ENCODE measurements at regions not wholly inside any gene's neighbourhood (a gene's known extent, or its start where the extent isn't known, plus 50 kb on each side); places are given as distances from the start of the nearest gene placed in this dataset.
A peak's percentile ranks its signal among the peaks of the same experiment; 100 is the strongest.

DNA sequence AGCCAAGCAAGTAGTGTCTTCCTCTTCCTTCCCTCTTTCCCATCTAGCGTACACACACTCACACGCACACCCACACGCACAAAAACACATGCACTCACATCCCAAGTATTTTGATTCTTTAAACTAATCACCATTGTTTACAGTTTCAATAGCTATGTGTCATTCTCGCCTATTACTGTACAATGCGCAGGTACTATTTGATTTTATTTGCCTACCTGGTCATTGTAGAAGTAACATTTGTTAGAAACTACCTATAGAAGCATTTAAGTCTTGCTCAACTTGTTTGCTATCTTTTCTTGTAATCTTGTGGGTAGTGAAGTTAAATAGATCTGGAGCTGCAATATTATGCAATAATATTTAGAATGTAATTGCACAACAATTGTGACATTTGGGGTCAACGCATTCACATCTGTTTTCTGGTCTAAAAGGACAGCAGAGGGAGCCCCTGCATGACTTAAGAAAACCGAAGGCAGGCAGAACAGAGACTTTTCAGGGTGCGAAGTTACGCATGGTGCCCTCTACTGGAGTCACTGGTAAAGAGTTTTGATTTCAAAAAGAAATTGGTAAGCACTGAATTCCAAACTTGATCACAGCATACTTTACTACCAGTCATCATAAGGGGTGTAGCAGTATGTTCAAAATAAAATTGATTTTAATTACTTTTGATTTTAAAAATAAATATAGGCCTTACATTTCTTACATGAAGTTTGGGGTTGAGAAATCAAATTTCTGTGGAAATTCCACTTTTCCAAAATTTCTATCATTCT, 503.3 kb upstream of the FAM241A start:
- ChIA-PET CTCF (interaction anchor here (0.5 to 1.9 kb wide), 6 partner anchors 14 to 389 kb away, joined by 3 to 13 read pairs (median 4); no protein-coding TSS in a partner anchor), POLR2A (no interaction called here)
- DNase-seq (ENCODE audit: extremely low spot score), result peak; percentile 69
- TF ChIP-seq FOXM1 (IDR thresholded peaks at IDR 0.05; ENCODE audit: borderline replicate concordance) (no peak), ZNF384 (IDR thresholded peaks at IDR 0.05) (no peak), L3MBTL2 (conservative IDR thresholded peaks at IDR 0.05) (no peak), FOXK2 (IDR thresholded peaks at IDR 0.05) (no peak), SP1 (IDR thresholded peaks at IDR 0.05) (no peak), FOXA1 (IDR thresholded peaks at IDR 0.05) (no peak), CTBP1 (IDR thresholded peaks at IDR 0.05; ENCODE audit: borderline replicate concordance) (no peak), LEF1 (IDR thresholded peaks at IDR 0.05; ENCODE audit: borderline replicate concordance) (no peak), SUZ12 (IDR thresholded peaks at IDR 0.05) (no peak), NFRKB (IDR thresholded peaks at IDR 0.05) (no peak), ARNT (IDR thresholded peaks at IDR 0.05) (no peak), ELF4 (IDR thresholded peaks at IDR 0.05) (no peak), HDGF (IDR thresholded peaks at IDR 0.05; ENCODE audit: borderline replicate concordance) (no peak), BHLHE40 (IDR thresholded peaks at IDR 0.05; ENCODE audit: borderline replicate concordance) (no peak), TARDBP (IDR thresholded peaks at IDR 0.05) (no peak)
- TF ChIP-seq, protein P1, sequence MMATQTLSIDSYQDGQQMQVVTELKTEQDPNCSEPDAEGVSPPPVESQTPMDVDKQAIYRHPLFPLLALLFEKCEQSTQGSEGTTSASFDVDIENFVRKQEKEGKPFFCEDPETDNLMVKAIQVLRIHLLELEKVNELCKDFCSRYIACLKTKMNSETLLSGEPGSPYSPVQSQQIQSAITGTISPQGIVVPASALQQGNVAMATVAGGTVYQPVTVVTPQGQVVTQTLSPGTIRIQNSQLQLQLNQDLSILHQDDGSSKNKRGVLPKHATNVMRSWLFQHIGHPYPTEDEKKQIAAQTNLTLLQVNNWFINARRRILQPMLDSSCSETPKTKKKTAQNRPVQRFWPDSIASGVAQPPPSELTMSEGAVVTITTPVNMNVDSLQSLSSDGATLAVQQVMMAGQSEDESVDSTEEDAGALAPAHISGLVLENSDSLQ (IDR thresholded peaks at IDR 0.05), result no peak

DNA sequence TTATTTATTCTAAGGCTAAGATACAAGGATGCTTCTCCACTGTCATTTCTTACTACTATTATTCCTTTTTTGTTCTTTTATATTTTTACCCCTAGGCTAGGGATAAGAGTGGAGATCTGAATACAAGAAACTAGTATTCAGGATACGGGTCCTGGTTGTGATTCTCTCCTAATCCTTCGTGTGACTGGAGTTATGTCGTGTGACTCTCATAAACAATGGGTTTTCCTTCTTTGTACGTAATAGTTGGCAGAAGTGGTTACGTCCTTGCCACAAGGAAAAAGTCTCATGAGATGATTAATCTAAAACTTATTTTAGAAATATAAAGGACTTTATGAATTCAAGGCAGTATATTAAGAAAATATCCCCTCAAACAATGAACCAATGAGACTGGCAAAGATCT, 497.2 kb upstream of the FAM241A start:
- DNase-seq (ENCODE audit: extremely low spot score), result no peak
- TF ChIP-seq TARDBP (IDR thresholded peaks at IDR 0.05) (no peak), ARNT (IDR thresholded peaks at IDR 0.05) (no peak), L3MBTL2 (conservative IDR thresholded peaks at IDR 0.05) (no peak), ZNF384 (IDR thresholded peaks at IDR 0.05) (no peak), CTBP1 (IDR thresholded peaks at IDR 0.05; ENCODE audit: borderline replicate concordance) (no peak), LEF1 (IDR thresholded peaks at IDR 0.05; ENCODE audit: borderline replicate concordance) (no peak), SP1 (IDR thresholded peaks at IDR 0.05) (no peak), FOXK2 (IDR thresholded peaks at IDR 0.05) (no peak), BHLHE40 (IDR thresholded peaks at IDR 0.05; ENCODE audit: borderline replicate concordance) (no peak), FOXM1 (IDR thresholded peaks at IDR 0.05; ENCODE audit: borderline replicate concordance) (no peak), HDGF (IDR thresholded peaks at IDR 0.05; ENCODE audit: borderline replicate concordance) (no peak), FOXA1 (IDR thresholded peaks at IDR 0.05) (no peak), ELF4 (IDR thresholded peaks at IDR 0.05) (no peak), NFRKB (IDR thresholded peaks at IDR 0.05) (no peak), SUZ12 (IDR thresholded peaks at IDR 0.05) (no peak)
- TF ChIP-seq, protein P1 (IDR thresholded peaks at IDR 0.05), result no peak
- ChIA-PET CTCF (no interaction called here), POLR2A (no interaction called here)

DNA sequence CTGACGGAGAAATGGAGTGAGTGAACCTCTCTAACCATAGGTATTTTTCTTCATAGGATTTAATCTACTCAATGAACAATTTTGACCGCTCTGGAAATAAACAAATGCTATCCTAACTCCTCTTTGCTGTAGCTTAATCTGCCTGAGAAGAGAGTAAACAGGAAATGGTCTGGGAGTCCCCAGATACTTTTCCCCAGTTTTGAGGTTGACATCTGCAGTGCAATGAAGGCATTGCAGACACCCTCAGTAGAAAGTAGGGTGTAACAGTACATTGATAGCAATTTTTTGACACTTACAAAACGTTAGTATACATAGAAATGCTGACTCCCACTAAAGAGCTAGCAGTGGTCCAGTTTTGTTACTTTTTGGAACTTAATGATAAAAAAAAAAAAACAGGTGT, 495.9 kb upstream of the FAM241A start:
- CTCF ChIA-PET, result interaction anchor here (0.6 kb wide), 1 partner anchor 39 kb away, joined by 4 read pairs; no protein-coding TSS in a partner anchor

DNA sequence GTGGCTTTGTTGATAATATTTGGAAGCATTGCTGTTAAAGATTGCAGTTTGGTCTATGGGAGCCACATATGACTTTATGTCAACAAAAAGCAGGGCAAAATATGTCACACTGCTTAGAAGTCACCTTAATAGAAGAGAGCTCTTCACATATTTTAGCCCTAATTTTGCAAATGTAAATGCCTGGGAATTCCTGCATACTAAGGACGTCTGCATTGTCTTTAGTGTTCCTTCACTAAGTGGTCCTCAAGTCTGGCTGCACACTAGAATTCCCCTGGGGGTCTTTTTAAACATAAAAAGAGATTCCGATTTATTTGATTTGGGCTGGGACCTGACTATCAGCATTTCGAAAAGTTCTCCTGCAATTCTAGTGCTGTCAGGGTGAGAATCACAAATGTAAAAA, 495.1 kb upstream of the FAM241A start:
- no peak for DNase-seq (ENCODE audit: extremely low spot score)
- ChIA-PET CTCF (interaction anchor here (1.4 kb wide), 1 partner anchor 205 kb away, joined by 3 read pairs; no protein-coding TSS in a partner anchor), POLR2A (no interaction called here)
- no peak for TF ChIP-seq BHLHE40 (IDR thresholded peaks at IDR 0.05; ENCODE audit: borderline replicate concordance)
- TF ChIP-seq TARDBP (IDR thresholded peaks at IDR 0.05), result no peak
- no peak for TF ChIP-seq FOXA1 (IDR thresholded peaks at IDR 0.05)
- TF ChIP-seq ELF4 (IDR thresholded peaks at IDR 0.05), result no peak
- no peak for TF ChIP-seq NFRKB (IDR thresholded peaks at IDR 0.05)
- no peak for TF ChIP-seq SUZ12 (IDR thresholded peaks at IDR 0.05)
- TF ChIP-seq FOXK2 (IDR thresholded peaks at IDR 0.05), result no peak
- TF ChIP-seq CTBP1 (IDR thresholded peaks at IDR 0.05; ENCODE audit: borderline replicate concordance), result no peak

More for the DNA sequence above, 495.9 kb upstream of the FAM241A start:
- no peak for TF ChIP-seq FOXM1 (IDR thresholded peaks at IDR 0.05; ENCODE audit: borderline replicate concordance)
- TF ChIP-seq CTBP1 (IDR thresholded peaks at IDR 0.05; ENCODE audit: borderline replicate concordance), result no peak
- TF ChIP-seq ZNF384 (IDR thresholded peaks at IDR 0.05), result no peak
- TF ChIP-seq HDGF (IDR thresholded peaks at IDR 0.05; ENCODE audit: borderline replicate concordance), result no peak
- no peak for TF ChIP-seq TARDBP (IDR thresholded peaks at IDR 0.05)
- no peak for TF ChIP-seq ELF4 (IDR thresholded peaks at IDR 0.05)
- TF ChIP-seq, protein P1 (IDR thresholded peaks at IDR 0.05), result no peak
- no peak for TF ChIP-seq FOXK2 (IDR thresholded peaks at IDR 0.05)
- no peak for DNase-seq (ENCODE audit: extremely low spot score)
- POLR2A ChIA-PET, result no interaction called here

DNA sequence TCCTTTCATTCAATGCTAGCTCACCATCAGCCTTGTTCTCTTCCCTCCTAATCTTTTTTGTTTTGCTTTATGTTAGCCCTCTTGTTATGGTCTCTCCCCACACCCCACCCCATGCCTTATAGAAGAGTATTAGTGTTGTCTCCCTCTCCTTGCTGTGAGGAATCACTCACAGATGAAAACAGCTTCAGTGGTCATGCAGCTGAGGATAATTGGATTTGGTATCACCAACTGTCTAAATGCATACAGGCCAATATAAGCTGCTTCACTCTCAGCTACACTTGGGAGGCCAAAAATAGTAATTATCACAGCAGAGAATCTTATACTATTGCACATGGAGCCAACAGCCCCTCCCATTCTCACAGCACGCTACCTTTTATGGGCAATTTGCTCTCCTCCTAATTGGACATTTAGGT, 494.6 kb upstream of the FAM241A start:
- TF ChIP-seq BHLHE40 (IDR thresholded peaks at IDR 0.05; ENCODE audit: borderline replicate concordance) (no peak), SP1 (IDR thresholded peaks at IDR 0.05) (no peak), TARDBP (IDR thresholded peaks at IDR 0.05) (no peak)
- no peak for DNase-seq (ENCODE audit: extremely low spot score)
- ChIA-PET CTCF (interaction anchor here (1.4 kb wide), 1 partner anchor 204 kb away, joined by 3 read pairs; no protein-coding TSS in a partner anchor), POLR2A (no interaction called here)

DNA sequence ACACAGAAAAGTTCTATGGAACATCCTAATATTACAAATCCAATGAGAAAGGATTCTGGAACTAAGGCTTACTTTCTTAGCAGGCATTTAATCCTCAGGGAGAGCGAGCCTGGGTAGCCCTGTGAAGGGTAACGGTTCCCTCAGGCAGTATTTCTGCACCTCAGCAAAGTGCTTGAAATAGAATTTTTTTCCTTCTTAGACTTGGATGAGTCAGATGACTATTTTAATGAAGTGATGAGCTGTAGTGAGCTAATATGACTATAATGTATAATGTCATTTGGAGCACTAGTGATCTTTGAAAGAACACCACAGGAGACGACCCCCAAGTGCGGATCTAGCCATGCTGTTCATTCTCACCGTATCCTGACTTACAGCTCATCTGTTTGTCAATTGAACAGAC, 493.0 kb upstream of the FAM241A start:
- DNase-seq (ENCODE audit: extremely low spot score), result no peak
- ChIA-PET CTCF (interaction anchor here (1.4 to 1.5 kb wide), 2 partner anchors 285 to 380 kb away, joined by 3 to 6 read pairs; no protein-coding TSS in a partner anchor), POLR2A (no interaction called here)
- no peak for TF ChIP-seq L3MBTL2 (conservative IDR thresholded peaks at IDR 0.05)
- TF ChIP-seq FOXM1 (IDR thresholded peaks at IDR 0.05; ENCODE audit: borderline replicate concordance), result no peak
- TF ChIP-seq, protein P1 (IDR thresholded peaks at IDR 0.05), result no peak
- TF ChIP-seq BHLHE40 (IDR thresholded peaks at IDR 0.05; ENCODE audit: borderline replicate concordance), result no peak
- TF ChIP-seq ELF4 (IDR thresholded peaks at IDR 0.05), result no peak
- no peak for TF ChIP-seq SP1 (IDR thresholded peaks at IDR 0.05)
- TF ChIP-seq LEF1 (IDR thresholded peaks at IDR 0.05; ENCODE audit: borderline replicate concordance), result no peak
- no peak for TF ChIP-seq ARNT (IDR thresholded peaks at IDR 0.05)
- no peak for TF ChIP-seq CTBP1 (IDR thresholded peaks at IDR 0.05; ENCODE audit: borderline replicate concordance)
- no peak for TF ChIP-seq TARDBP (IDR thresholded peaks at IDR 0.05)
- no peak for TF ChIP-seq HDGF (IDR thresholded peaks at IDR 0.05; ENCODE audit: borderline replicate concordance)
- TF ChIP-seq ZNF384 (IDR thresholded peaks at IDR 0.05), result no peak
- TF ChIP-seq FOXK2 (IDR thresholded peaks at IDR 0.05), result no peak
- no peak for TF ChIP-seq SUZ12 (IDR thresholded peaks at IDR 0.05)
- no peak for TF ChIP-seq NFRKB (IDR thresholded peaks at IDR 0.05)
- no peak for TF ChIP-seq FOXA1 (IDR thresholded peaks at IDR 0.05)

Data from HEK293T (cell line).